HuH-7.5 (cell line): ENCODE measurements at regions not wholly inside any gene's neighbourhood (a gene's known extent, or its start where the extent isn't known, plus 50 kb on each side); places are given as distances from the start of the nearest gene placed in this dataset.
A peak's percentile ranks its signal among the peaks of the same experiment; 100 is the strongest.

Experiments used
- DNase-seq: peaks from one replicate; pipeline ENCODE4 v3.0.0; 2011; ENCODE audit warnings: low spot score

- no peak for DNase-seq
Observed at GRCh38 chr13:40388617-40389016, 277.8 kb downstream of the FOXO1 start.

- no peak for DNase-seq
Observed at GRCh38 chr13:40389081-40389641, 277.3 kb downstream of the FOXO1 start.

- DNase-seq, result no peak
Observed at GRCh38 chr13:40390401-40390916, 276.0 kb downstream of the FOXO1 start.

- DNase-seq, result no peak
Observed at GRCh38 chr13:40391788-40392187, 274.7 kb downstream of the FOXO1 start.

- DNase-seq, result no peak
Observed at GRCh38 chr13:40394304-40394985, 272.0 kb downstream of the FOXO1 start.

- DNase-seq, result no peak
Observed at GRCh38 chr13:40398065-40398464, 268.4 kb downstream of the FOXO1 start.

- no peak for DNase-seq
Observed at GRCh38 chr13:40399756-40400155, 266.7 kb downstream of the FOXO1 start.

- DNase-seq, result peak; percentile 38
Observed at GRCh38 chr13:40401911-40402776, 264.3 kb downstream of the FOXO1 start.

GRCh38 chr13:40402931-40403431 lies 263.5 kb downstream of the FOXO1 start:
- no peak for DNase-seq

- no peak for DNase-seq
Observed at GRCh38 chr13:40403509-40404241, 262.8 kb downstream of the FOXO1 start.

GRCh38 chr13:40404407-40404806 lies 262.0 kb downstream of the FOXO1 start:
- no peak for DNase-seq

GRCh38 chr13:40404967-40405716 lies 261.3 kb downstream of the FOXO1 start:
- no peak for DNase-seq

- DNase-seq, result no peak
Observed at GRCh38 chr13:40406405-40407120, 259.9 kb downstream of the FOXO1 start.

- no peak for DNase-seq
Observed at GRCh38 chr13:40407567-40407966, 258.9 kb downstream of the FOXO1 start.

GRCh38 chr13:40408602-40409001 lies 257.8 kb downstream of the FOXO1 start:
- DNase-seq, result no peak

- DNase-seq, result no peak
Observed at GRCh38 chr13:40409278-40409677, 257.2 kb downstream of the FOXO1 start.

- no peak for DNase-seq
Observed at GRCh38 chr13:40410315-40410714, 256.1 kb downstream of the FOXO1 start.

- DNase-seq, result no peak
Observed at GRCh38 chr13:40420160-40420740, 246.2 kb downstream of the FOXO1 start.

- DNase-seq, result no peak
Observed at GRCh38 chr13:40422588-40423235, 243.7 kb downstream of the FOXO1 start.

- no peak for DNase-seq
Observed at GRCh38 chr13:40428354-40428753, 238.1 kb downstream of the FOXO1 start.
